ENCODE measurements at regions not wholly inside any gene's neighbourhood (a gene's known extent, or its start where the extent isn't known, plus 50 kb on each side); places are given as distances from the start of the nearest gene placed in this dataset.

GRCh38 chr1:239655023-239655422 is 268.7 kb downstream of the CHRM3 start:
- no peak for TF ChIP-seq EZH2phosphoT487 (IDR thresholded peaks at IDR 0.05; ENCODE audit: insufficient read depth, low read depth)
- no peak for TF ChIP-seq EZH2 (IDR thresholded peaks at IDR 0.05; ENCODE audit: insufficient read depth, poor library complexity, severe bottlenecking)

Data from GM23248 (cell line).